ENCODE measurements at regions not wholly inside any gene's neighbourhood (a gene's known extent, or its start where the extent isn't known, plus 50 kb on each side); places are given as distances from the start of the nearest gene placed in this dataset.

DNA sequence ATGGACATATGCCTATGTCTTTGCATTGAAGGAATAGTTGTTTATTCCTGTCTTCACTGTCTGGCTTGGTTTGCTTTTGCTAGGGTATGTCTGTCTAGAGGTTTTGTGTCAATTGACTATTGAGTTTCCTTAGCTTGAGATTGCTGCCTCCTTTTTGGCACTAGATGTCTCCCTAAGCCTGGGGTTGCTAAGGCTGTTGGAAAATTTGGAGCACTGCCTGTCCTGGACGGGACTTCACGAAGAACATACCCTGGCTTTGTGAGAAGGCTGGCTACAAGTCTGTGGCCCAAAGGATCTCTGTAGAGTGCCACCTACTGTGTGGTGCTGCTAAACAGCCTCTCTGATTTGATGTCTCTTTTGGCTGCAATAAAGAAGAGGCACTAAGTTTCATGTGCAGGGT, 183.8 kb upstream of the NUDT10 start:
- Histone ChIP-seq H3K79me1 (ENCODE audit: insufficient read depth, low read depth, low read length, poor library complexity, severe bottlenecking) (no peaks in the 10 kb centered on the region), H3K4ac (ENCODE audit: low read depth, low read length) (no peak overlapping the region), H3K27ac (ENCODE audit: insufficient read length, low read depth, low read length) (no peak overlapping the region), H3K18ac (ENCODE audit: insufficient read length, low read depth, low read length) (no peak overlapping the region), H2BK15ac (ENCODE audit: low read depth, low read length) (no peak overlapping the region), H2BK120ac (ENCODE audit: low read depth, low read length, poor library complexity, severe bottlenecking) (no peak overlapping the region), H3K4me1 (ENCODE audit: insufficient read depth, low read length) (no peaks in the 10 kb centered on the region), H3K4me2 (ENCODE audit: insufficient read depth, insufficient read length, low read length) (no peak overlapping the region), H3K14ac (ENCODE audit: insufficient read depth, low read length) (no peak overlapping the region), H4K5ac (ENCODE audit: insufficient read length, low read depth, low read length) (no peak overlapping the region), H3K9ac (ENCODE audit: extremely low read depth, insufficient read length, low read length) (no peak overlapping the region), H3K27me3 (ENCODE audit: insufficient read depth, low read length) (no peaks in the 10 kb centered on the region), H2BK20ac (ENCODE audit: low read depth, low read length, poor library complexity, severe bottlenecking) (no peak overlapping the region), H2AK5ac (ENCODE audit: insufficient read length, low read length) (no peak overlapping the region), H3K23me2 (ENCODE audit: insufficient read length, low read depth, low read length, poor library complexity, severe bottlenecking) (no peaks in the 10 kb centered on the region), H2AFZ (ENCODE audit: low read length) (no peak overlapping the region), H4K91ac (ENCODE audit: insufficient read length, low read depth, low read length) (no peak overlapping the region), H3K79me2 (ENCODE audit: insufficient read depth, low read length) (no peaks in the 10 kb centered on the region), H3T11ph (ENCODE audit: low read length) (no peak overlapping the region), H2BK5ac (ENCODE audit: insufficient read length, low read length) (no peak overlapping the region), H2BK12ac (ENCODE audit: insufficient read length, low read depth, low read length) (no peak overlapping the region), H4K20me1 (ENCODE audit: control insufficient read depth, insufficient read depth, insufficient read length) (no peaks in the 10 kb centered on the region), H3K9me3 (ENCODE audit: control insufficient read depth, low read depth, low read length) (peaks cover 11% of the 10 kb centered on the region), H4K8ac (replicated peaks; ENCODE audit: insufficient read length, low read depth, low read length) (no peak overlapping the region), H3K23ac (ENCODE audit: insufficient read length, low read depth, low read length) (no peak overlapping the region), H3K56ac (ENCODE audit: insufficient read length, low read depth, low read length) (no peak overlapping the region)
- Mint-ChIP-seq H3K9me3 (peaks cover 56 to 67% of the 10 kb centered on the region in 2 experiments), H3K4me1 (peaks cover 0 to 2% of the 10 kb centered on the region in 2 experiments; a peak in 2 of 4 replicates), H3K27ac (no peak overlapping the region), H3K4me3 (no peak overlapping the region), H3K27me3 (ENCODE audit: low read depth) (no peaks in the 10 kb centered on the region), H3K36me3 (ENCODE audit: insufficient read depth in 1 of 3, low read depth in 3 of 3) (peaks cover 0 to 2% (median 0%) of the 10 kb centered on the region in 3 experiments; a peak in 2 of 7 replicates)
- no CpG with 5 or more reads among the region's 2 CpGs for WGBS (ENCODE audit: extremely low coverage, insufficient read length, low lambda C conversion rate)
- TF ChIP-seq, protein P1, sequence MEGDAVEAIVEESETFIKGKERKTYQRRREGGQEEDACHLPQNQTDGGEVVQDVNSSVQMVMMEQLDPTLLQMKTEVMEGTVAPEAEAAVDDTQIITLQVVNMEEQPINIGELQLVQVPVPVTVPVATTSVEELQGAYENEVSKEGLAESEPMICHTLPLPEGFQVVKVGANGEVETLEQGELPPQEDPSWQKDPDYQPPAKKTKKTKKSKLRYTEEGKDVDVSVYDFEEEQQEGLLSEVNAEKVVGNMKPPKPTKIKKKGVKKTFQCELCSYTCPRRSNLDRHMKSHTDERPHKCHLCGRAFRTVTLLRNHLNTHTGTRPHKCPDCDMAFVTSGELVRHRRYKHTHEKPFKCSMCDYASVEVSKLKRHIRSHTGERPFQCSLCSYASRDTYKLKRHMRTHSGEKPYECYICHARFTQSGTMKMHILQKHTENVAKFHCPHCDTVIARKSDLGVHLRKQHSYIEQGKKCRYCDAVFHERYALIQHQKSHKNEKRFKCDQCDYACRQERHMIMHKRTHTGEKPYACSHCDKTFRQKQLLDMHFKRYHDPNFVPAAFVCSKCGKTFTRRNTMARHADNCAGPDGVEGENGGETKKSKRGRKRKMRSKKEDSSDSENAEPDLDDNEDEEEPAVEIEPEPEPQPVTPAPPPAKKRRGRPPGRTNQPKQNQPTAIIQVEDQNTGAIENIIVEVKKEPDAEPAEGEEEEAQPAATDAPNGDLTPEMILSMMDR (conservative IDR thresholded peaks at IDR 0.05): peak; percentile 60
- peak; percentile 60 for DNase-seq
